GM19324 (cell line): ENCODE measurements at regions not wholly inside any gene's neighbourhood (a gene's known extent, or its start where the extent isn't known, plus 50 kb on each side); places are given as distances from the start of the nearest gene placed in this dataset.
"Not testable (repeated sequence)": the region's sequence is repeated elsewhere in the genome, so short reads cannot be mapped to it uniquely, and the experiment has no call there.

Experiments used
- ATAC-seq: cut with Tn5 transposase; IDR thresholded peaks from one replicate; pipeline ENCODE4 v1.9.1; 2021; ENCODE audit warnings: mild to moderate bottlenecking, moderate library complexity; ENCODE audit not compliant: unreplicated experiment, low FRiP score

DNA sequence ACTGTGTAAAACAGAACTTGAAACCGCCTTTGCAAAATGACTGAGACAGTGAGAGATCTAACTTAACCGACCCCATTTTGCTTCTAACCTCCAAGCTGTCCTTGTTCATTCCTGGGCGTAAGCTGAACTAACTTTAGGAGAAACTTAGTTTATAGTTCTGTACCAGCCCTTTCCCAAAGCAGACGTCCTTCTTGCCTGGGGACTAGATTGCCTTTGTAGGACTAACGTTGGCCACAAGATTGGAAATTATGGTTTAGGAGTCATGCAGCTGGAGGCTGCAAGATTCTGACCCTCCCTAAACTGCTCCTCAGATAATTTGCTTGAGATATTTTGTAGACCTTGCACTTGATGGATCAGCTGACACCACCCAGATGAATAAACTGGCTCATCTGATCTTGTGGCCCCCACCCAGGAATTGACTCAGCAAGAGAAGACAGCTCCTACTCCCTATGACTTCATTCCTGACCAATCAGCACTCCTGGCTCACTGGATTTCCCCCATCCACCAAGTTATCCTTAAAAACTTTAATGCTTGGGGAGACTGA is 219.9 kb upstream of the PROK2 start:
- ATAC-seq, result no peak

DNA sequence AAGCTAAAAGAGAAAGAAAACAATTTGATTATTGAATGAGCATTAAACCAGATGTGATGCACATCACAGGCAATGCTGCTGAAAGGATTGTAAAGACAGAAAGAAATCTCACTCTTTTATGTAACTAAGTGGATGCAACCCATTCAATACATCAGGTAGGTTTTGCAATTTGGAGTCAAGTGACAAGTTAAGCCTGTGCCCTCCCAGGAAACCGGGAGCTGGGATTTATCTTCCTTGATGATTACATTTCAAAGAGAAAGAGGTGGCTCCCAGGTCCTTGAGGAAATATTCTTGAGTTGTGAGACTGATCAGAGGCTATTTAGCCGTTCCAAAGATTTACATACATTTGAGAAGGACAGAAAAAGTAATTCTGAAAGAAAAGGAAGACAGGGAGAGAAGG is 219.0 kb upstream of the PROK2 start:
- no peak for ATAC-seq

DNA sequence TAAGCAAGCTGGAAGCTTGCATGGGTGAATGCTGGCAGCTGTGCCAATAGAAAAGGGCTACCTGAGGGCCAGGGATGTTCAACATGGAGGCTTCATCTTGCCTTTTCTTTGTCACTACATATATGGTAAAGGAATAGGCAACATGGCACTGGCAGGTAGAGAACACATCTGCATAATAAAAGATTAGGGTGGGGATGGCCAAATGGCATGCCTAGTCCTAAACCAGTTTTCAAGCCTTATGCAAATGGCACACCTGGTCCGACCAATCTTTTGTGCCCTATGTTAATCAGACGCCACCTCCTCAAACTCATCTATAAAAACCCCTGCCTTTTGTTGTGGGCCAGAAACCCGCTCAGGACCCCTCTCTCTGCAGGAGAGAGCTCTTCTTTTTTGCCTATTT is 216.8 kb upstream of the PROK2 start:
- ATAC-seq, result no peak

DNA sequence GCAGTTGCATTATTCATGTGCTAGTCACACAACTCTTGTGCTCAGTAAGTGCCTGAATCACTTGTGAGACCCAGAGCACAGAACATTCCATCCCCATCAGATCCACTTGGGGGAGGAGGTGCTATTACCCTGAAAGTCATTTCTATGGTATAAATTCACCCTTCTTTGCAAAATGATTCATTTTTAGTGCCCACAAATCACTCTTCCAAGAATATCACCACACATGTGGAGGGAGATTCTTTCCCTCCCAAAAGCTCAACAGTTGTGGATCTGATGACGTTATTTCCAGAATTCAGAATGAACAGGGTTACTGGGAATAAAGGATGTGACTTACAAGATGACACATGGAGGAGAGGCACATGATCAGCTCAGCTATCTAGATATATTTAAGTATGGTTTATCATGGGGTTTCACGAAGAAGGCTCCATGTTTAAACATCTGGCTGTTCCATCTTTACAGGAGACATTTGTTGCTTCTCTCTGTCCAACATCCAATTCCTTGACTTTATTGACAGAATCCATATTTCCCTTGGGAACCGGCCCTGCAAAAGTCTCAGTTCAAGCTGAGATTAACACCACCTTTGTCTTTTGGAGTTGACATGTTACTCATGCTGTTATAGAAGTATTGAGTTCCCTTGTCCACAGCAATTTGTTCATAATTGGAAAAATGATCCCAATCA is 214.2 kb upstream of the PROK2 start:
- no peak for ATAC-seq

DNA sequence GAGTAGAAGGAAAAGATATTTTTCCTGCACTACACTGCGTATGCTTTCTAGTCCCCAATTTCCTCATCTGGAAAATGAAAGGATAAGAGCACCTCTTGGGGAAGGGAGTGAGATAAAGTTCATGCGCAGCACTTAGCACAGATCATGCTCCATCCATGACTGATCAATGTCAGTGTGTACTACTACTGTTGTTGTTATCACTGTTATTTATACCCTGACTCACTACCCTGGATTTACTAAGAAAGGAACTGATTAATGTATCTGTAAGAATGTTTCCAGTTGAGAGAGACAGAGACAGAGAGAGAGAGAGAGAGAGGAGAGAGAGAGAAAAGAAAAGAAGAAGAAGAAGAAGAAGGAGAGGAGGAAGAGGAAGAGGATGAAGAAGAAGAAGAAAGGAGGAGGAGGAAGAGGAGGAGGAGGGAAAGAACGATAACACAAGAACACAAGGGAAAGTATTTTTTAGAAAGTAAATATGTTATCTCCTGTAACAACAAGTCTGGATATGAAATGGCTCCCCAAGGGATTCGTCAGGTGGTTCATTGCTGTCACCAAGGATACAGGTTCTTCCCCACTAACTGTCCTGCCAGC is 212.2 kb upstream of the PROK2 start:
- no peak for ATAC-seq

DNA sequence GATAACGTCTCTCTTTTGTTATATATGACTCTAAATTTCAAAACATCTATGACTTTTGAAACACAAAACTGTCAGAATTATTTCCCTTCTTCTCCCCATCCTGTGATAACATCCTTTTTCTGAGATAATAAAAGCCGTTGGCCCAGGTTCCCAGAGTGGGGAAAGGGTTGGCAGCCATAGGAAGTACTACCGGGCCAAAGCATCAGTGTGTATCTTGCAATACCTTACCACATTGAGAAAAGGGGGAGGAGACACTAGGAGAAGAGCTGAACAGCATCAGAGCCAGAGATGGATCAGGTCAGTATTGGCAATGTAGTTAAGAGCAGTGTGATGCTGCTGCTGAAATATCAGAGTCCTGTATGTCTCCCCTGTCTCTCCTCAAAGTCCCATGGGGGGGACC is 210.0 kb upstream of the PROK2 start:
- ATAC-seq, result no peak

DNA sequence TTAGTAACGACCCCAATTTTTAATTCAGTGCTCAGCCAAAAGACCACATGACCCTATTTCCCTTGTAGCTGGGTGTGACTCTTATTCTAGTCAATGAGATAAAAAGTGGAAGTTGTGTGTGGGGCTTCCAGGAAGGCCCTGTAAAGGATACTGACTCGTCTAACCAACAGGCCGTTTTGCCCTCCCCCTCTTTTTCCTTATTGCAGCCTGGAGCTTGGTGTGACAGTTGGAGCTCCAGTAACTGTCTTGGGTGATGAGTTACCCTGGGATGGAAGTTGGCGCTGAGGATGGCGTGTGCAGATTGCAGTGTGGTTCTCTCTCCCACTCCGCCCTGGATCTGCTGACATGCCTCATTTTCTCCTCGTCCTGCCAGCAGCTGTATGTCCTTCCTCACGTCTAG is 209.3 kb upstream of the PROK2 start:
- no peak for ATAC-seq

DNA sequence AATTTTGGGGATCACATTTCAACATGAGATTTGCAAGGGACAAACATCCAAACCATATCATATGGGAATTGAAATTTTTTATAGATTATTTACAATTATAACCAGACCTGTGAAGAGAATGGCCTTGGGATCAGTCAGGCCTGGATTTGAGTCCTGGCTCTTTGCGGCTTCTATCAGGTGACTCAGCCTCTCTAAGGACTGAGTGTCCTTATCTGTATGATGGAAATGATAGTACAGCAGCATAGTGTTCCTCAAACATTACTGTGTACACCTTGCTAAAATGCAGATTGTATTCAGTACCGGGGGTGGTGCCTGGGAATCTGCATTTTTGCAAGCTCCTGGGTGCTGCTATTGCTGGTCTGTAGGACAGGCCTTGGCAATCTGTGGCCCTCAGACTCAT is 206.7 kb upstream of the PROK2 start:
- ATAC-seq, result no peak

DNA sequence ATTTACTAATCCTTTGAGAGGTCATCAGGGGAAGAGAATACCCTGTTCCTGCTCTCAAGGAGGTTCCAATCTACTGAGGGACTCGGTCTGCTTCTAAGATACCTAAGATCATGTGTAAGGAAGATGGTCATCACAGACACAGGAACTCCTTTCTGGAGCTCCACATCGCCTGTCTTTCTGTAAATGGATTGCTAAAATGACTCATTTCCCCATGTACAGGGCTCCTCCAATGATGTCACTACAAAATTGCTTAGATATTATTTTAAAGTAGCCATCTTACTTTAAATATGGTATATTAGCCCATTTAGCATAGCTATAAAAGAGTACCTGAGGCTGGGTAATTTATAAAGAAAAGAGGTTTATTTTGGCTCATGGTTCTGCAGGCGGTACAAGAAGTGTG is 206.1 kb upstream of the PROK2 start:
- no peak for ATAC-seq

DNA sequence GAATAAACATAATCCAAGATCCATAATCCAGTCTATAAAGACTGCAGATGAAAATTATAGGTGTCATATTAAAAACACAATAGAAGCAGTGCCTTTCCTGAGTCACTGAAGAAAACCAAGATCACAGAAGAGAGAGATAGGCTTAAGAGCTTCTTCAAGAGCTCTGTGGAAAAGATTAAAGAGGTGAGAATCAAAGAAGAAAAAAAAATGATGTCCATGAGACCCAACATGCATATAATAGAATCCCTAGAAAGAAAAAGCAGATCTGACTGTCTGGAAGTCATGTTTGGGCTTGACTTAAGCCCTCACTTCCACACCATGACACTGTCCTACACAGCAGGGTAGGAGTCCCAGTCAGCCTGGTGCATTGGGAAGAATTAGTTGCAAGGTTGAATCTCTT is 205.6 kb upstream of the PROK2 start:
- ATAC-seq, result no peak

DNA sequence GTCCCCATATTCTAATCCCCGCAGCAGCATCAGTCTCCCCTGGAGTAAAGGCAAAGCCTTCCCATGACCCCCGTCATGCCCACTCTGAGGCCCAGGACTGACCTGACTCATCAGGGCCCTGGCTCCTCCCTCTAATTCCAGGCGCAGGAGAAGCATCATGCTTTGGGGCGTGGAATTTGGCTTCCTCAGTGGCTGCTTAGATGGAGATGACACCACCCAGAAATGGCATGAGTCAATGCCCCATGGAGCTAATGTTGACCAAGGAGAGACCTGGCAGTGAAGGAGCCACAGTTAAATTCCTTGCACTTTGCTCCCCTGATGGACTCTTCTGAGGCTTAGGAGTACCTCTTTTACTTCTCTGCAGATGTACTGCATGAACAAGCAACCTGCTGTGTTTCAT is 204.2 kb upstream of the PROK2 start:
- ATAC-seq, result no peak

DNA sequence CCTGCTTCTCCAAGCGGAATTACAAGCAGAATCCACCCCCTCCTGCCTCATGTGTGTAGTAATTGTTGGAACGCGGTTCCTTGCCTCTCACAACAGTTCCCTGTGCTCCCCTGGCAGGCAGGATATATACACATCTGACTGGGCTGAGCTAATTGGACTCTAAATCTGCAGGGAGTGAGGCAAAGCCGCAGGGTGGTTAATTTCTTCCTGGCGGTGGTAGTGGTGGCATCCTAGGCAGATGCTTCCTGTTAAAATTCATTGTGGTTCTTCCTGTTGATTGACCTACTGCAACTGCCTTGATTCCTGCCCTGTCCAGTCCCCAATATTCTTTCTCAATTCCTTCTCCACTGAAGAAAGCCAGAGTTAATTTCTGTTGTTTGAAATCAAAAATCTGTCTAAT is 202.9 kb upstream of the PROK2 start:
- no peak for ATAC-seq

DNA sequence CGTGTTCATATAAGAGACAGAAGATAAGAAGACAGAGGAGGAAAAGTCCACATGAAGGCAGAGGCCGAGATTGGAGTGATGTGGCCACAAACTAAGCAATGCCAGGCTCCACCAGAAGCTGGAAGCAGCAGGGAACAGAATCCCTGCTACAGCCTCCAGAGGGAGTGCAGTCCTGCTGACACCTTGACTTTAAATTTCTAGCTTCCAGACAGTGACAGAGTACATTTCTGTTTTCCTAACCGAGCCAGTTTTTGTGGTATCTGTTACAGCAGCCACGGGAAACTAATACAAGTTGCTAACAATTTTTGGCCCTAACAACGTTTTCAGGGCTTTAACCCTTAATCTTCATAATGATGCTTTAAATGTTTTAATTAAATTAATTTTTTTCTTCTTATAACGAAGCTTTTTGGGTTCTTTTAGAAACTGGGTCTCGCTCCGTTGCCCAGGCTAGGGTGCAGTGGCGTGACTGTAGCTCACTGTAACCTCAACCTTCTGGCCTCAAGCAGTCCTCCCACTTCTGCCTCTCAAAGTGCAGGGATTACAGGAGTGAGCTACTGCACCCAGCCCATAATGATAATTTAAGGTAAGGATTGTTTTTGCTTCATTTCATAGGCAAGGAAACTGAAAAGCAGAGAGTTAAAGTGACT is 202.3 kb upstream of the PROK2 start:
- ATAC-seq, result no peak

DNA sequence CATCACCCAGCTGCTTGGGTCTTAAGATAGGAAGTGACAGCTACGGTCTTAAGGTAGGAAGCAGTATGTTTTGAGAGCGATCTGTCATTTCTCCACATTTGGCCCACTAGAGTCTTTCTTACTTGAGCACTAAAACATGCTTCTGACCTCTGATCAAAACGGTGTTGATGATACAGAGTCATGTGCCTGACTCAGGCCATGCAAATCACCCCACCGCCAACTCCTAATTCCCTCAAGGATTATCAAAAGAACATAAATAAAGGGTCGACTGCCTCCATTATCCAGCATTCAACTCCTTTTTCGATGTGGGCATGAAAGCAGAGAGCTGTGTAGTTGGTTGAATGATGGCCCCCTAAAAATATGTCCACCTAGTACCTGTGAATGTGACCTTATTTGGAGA is 201.7 kb upstream of the PROK2 start:
- ATAC-seq, result no peak

DNA sequence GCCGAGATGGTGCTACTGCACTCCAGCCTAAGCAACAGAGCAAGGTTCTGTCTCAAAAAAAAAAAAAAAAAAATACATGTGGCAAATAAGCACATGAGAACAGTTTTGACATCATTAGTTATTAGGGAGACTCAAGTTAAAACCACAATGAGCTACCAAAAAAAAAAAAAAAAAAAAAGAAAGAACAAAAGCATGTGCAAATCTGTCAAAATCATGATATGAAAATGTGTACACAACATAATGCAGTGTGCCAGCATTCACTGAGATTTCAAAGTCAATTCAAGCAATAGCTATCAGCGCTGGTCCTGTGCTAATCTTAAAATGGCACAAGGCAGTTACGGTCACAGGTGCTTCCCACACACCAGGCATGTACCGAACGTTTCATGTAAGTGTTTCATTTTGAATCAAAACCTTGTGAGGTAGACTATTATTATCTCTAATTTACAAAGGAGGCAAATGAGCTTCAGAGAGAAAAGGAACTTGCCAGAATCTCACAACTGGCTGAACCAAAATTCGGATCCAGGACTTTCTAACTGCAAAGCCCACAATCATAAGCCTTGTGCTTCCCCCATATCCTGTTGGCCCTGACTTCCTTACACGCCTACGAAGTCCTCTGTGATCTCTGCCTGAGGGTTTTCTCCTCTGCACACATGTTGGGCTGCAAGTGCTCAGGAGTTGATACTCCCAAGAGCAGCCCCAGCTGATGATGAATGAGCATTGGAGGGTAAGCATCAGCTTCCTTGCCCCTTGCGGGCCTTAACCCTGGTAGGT is 200.1 kb upstream of the PROK2 start:
- peak; percentile 89 for ATAC-seq

DNA sequence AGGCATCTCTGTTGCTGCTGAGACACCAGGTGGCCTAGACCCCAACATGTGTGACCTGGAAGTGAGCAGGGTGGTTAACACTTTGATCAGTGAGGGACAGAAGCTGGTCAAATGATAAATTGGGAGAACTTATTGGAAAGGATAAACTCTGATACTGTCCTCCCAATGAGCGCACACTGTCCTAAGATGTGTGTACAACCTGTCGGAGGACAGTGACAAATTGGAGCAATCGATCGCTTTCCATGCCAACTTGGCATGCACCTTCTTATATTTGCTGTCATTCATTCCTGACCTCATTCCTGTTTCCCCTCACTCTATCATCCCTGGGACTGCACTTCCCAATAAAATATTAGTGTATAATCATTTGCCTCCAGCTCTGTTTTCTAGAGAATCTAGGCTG is 198.7 kb upstream of the PROK2 start:
- no peak for ATAC-seq

DNA sequence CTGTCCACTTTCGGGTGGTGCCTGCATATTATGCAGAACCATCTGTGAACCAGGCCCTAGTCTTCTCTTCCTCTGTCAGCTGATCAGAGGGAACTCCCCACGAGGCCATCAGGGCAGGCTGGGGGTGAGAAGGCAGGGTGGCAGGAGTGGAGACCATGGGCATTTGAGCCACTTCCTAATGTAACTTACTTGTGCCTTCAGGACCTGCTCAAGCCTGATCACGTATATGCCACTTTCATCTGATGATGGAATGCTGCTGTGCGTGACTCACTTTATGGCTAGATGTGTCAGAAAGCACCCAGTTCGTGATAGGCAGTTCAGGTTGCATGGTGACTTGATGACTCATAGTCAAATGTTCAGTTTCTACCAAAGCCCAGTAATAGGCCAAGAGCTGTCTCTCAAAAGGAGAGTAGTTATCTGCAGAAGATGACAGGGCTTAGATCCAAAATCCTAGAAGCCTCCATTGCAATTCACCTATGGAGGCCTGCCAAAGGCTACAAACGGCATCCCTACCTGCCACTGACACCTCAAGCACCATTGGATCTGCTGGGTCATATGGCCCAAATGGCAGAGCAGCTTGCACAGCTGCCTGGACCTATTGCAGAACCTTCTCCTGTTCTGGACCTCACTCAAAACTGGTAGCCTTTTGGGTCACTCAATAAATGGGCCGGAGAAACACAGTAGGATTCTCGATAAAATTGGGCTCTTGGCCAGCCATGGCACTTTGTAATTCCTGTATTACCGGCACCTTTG is 197.7 kb upstream of the PROK2 start:
- not testable (repeated sequence) for ATAC-seq

DNA sequence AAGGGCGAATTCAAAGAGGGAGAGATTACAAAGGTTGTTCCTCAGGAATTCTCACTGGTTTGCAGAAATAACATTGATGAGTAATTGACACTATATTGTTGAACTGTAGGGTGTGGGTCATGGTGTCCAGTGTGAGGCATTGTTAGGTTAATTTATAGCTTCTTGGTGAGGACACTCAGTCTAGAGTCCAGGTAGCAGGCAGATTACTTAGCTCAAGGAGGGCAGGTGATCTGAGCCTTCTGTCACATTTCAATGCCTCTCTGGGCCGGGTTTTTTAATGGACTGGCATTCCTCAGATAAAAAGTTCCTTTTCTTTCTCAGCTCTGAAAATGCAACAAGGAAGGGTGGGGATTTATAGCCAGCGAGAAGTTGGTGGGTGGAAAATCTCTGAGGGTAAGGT is 194.2 kb upstream of the PROK2 start:
- no peak for ATAC-seq

DNA sequence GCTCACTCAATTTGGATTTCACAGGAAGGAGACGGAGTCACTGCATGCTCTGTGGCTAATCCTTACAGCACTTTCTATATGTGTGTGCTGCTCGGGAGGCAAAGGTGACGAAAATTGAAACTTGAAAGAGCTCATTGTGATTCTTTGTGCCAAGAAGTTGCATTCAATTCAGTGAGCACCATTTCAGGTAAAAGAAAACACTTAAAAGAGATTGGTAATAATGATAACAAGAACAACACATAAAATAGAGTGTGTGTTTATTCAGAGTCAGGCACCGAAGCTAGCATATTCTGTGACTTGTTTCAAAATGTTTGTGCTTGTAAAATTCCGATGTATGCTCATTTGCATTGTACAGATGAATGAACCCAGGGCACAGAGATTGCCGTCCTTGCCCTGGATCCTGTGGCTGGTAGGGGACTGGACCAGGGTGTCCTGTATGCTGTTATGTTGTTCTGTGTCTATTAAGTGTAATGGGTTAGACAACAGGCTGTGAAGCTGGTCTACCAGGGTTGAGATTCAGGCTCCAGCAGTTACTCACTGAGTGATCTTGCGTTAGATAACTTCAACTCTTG is 193.3 kb upstream of the PROK2 start:
- ATAC-seq, result peak; percentile 69

DNA sequence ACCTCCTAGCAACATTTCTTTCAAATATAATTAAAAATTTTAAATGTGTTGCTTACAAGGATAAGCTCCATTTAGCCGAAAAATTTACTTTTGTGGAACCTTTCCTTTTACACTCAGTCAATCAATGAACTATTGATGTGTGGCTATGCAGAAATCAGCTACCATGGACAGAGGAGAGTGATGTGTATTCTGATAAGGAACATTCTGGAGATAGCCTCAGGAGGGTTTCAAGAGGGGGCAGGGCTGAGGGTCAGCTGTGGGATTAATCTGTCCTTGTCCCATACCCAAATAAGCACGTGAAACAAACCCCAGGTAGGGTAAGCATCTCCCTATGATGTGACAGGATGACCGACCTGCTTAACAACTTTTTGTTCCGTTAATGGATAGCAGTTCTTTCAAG is 192.6 kb upstream of the PROK2 start:
- no peak for ATAC-seq
